Gastroesophageal sphincter (tissue), 2 donors: ENCODE measurements at regions not wholly inside any gene's neighbourhood (a gene's known extent, or its start where the extent isn't known, plus 50 kb on each side); places are given as distances from the start of the nearest gene placed in this dataset.

Experiments used
- POLR2A ChIP-seq, 2 donors: fragments of 450-650 bp; IDR thresholded peaks; one replicate each; pipeline ENCODE4 v1.6.1; 2017; ENCODE audit warnings: antibody characterized with exemption in 2 of 2, mild to moderate bottlenecking in 2 of 2, moderate library complexity in 1 of 2
- POLR2AphosphoS5 ChIP-seq: sonication (generic); formaldehyde crosslinking; IDR thresholded peaks from one replicate; pipeline ENCODE4 v1.6.1; 2017; ENCODE audit warnings: antibody characterized with exemption

GRCh38 chr1:177701654-177702353 is 268.1 kb downstream of the SEC16B start:
- TF ChIP-seq POLR2A (IDR thresholded peaks at IDR 0.05) (no peak), POLR2AphosphoS5 (no peak)
